Activated naive CD8-positive, alpha-beta T cell treated with anti-CD3 and anti-CD28 coated beads, Interleukin-2, amount 50 U/mL, for 24 hours (primary cell): ENCODE measurements at regions not wholly inside any gene's neighbourhood (a gene's known extent, or its start where the extent isn't known, plus 50 kb on each side); places are given as distances from the start of the nearest gene placed in this dataset.
"Not testable (repeated sequence)": the region's sequence is repeated elsewhere in the genome, so short reads cannot be mapped to it uniquely, and the experiment has no call there.

Experiments
- ATAC-seq: fragments of 150-1000 bp; cut with Tn5 transposase; one replicate; pipeline ENCODE4 v1.10.0; 2021
- DNase-seq: peaks from one replicate; pipeline ENCODE4 v3.0.0; 2021
- H3K27ac Mint-ChIP-seq: one replicate; pipeline ENCODE4 v1.8.0; 2021; ENCODE audit warnings: mild to moderate bottlenecking, mixed read lengths
- H3K27me3 Mint-ChIP-seq: one replicate; pipeline ENCODE4 v1.8.0; 2021; ENCODE audit warnings: mixed read lengths
- H3K36me3 Mint-ChIP-seq: one replicate; pipeline ENCODE4 v1.8.0; 2021; ENCODE audit warnings: low read depth, mixed read lengths
- H3K4me1 Mint-ChIP-seq: one replicate; pipeline ENCODE4 v1.8.0; 2021; ENCODE audit warnings: mixed read lengths
- H3K4me3 Mint-ChIP-seq: one replicate; pipeline ENCODE4 v1.8.0; 2021; ENCODE audit warnings: mild to moderate bottlenecking, moderate library complexity, mixed read lengths
- H3K9me3 Mint-ChIP-seq: one replicate; pipeline ENCODE4 v1.8.0; 2021; ENCODE audit warnings: mixed read lengths

GRCh38 chr3:127072221-127072771 is 89.4 kb downstream of the PLXNA1 start:
- DNase-seq (no peak), ATAC-seq (no peak)
- no peak overlapping the region for H3K4me3 Mint-ChIP-seq
- no peaks in the 10 kb centered on the region for H3K36me3 Mint-ChIP-seq
- no peak overlapping the region for H3K27ac Mint-ChIP-seq
- no peaks in the 10 kb centered on the region for H3K9me3 Mint-ChIP-seq
- H3K4me1 Mint-ChIP-seq, result no peaks in the 10 kb centered on the region
- H3K27me3 Mint-ChIP-seq, result peaks cover 3% of the 10 kb centered on the region

- no peak overlapping the region for H3K4me3 Mint-ChIP-seq
- no peak overlapping the region for H3K27ac Mint-ChIP-seq
- H3K4me1 Mint-ChIP-seq, result no peaks in the 10 kb centered on the region
- ATAC-seq (no peak), DNase-seq (no peak)
- H3K9me3 Mint-ChIP-seq, result no peaks in the 10 kb centered on the region
- peaks cover 3% of the 10 kb centered on the region for H3K27me3 Mint-ChIP-seq
- H3K36me3 Mint-ChIP-seq, result no peaks in the 10 kb centered on the region
Observed at GRCh38 chr3:127072971-127073783, 90.3 kb downstream of the PLXNA1 start.

- no peak overlapping the region for H3K27ac Mint-ChIP-seq
Observed at GRCh38 chr3:127073941-127074820, 91.3 kb downstream of the PLXNA1 start.

GRCh38 chr3:127074900-127075360 is 92.0 kb downstream of the PLXNA1 start:
- Mint-ChIP-seq H3K27ac (no peak overlapping the region), H3K9me3 (no peaks in the 10 kb centered on the region), H3K27me3 (no peaks in the 10 kb centered on the region), H3K4me1 (no peaks in the 10 kb centered on the region), H3K4me3 (no peak overlapping the region), H3K36me3 (no peaks in the 10 kb centered on the region)
- ATAC-seq, result peak; percentile 10
- no peak for DNase-seq

More at GRCh38 chr3:127073941-127074820, 91.3 kb downstream of the PLXNA1 start:
- Mint-ChIP-seq H3K36me3 (no peaks in the 10 kb centered on the region), H3K4me1 (no peaks in the 10 kb centered on the region), H3K9me3 (no peaks in the 10 kb centered on the region), H3K4me3 (no peak overlapping the region), H3K27me3 (peaks cover 3% of the 10 kb centered on the region)
- no peak for DNase-seq
- ATAC-seq, result no peak

GRCh38 chr3:127076166-127076992 is 93.5 kb downstream of the PLXNA1 start:
- ATAC-seq, DNase-seq, H3K27me3 Mint-ChIP-seq, H3K27ac Mint-ChIP-seq, H3K36me3 Mint-ChIP-seq, H3K9me3 Mint-ChIP-seq, H3K4me3 Mint-ChIP-seq, H3K4me1 Mint-ChIP-seq: not testable (repeated sequence)

- Mint-ChIP-seq H3K27ac (no peak overlapping the region), H3K36me3 (no peaks in the 10 kb centered on the region), H3K4me3 (no peak overlapping the region), H3K4me1 (no peaks in the 10 kb centered on the region), H3K27me3 (no peaks in the 10 kb centered on the region), H3K9me3 (no peaks in the 10 kb centered on the region)
- ATAC-seq (no peak), DNase-seq (no peak)
Observed at GRCh38 chr3:127077068-127077467, 94.2 kb downstream of the PLXNA1 start.

GRCh38 chr3:127077505-127078064 is 94.7 kb downstream of the PLXNA1 start:
- ATAC-seq (no peak), DNase-seq (no peak)
- no peak overlapping the region for H3K27ac Mint-ChIP-seq
- H3K4me1 Mint-ChIP-seq, result no peaks in the 10 kb centered on the region
- H3K27me3 Mint-ChIP-seq, result no peaks in the 10 kb centered on the region
- H3K9me3 Mint-ChIP-seq, result no peaks in the 10 kb centered on the region
- no peaks in the 10 kb centered on the region for H3K36me3 Mint-ChIP-seq
- no peak overlapping the region for H3K4me3 Mint-ChIP-seq

GRCh38 chr3:127078626-127079025 is 95.7 kb downstream of the PLXNA1 start:
- Mint-ChIP-seq H3K4me1 (no peaks in the 10 kb centered on the region), H3K27me3 (no peaks in the 10 kb centered on the region), H3K4me3 (no peak overlapping the region), H3K9me3 (no peaks in the 10 kb centered on the region), H3K27ac (no peak overlapping the region), H3K36me3 (no peaks in the 10 kb centered on the region)
- DNase-seq (no peak), ATAC-seq (no peak)

GRCh38 chr3:127079211-127079610 is 96.3 kb downstream of the PLXNA1 start:
- Mint-ChIP-seq H3K27me3 (no peaks in the 10 kb centered on the region), H3K4me3 (no peak overlapping the region), H3K27ac (no peak overlapping the region), H3K36me3 (no peaks in the 10 kb centered on the region), H3K4me1 (no peaks in the 10 kb centered on the region), H3K9me3 (no peaks in the 10 kb centered on the region)
- no peak for DNase-seq
- ATAC-seq, result no peak

GRCh38 chr3:127081001-127081720 is 98.2 kb downstream of the PLXNA1 start:
- no peaks in the 10 kb centered on the region for H3K36me3 Mint-ChIP-seq
- DNase-seq, result no peak
- H3K27me3 Mint-ChIP-seq, result no peaks in the 10 kb centered on the region
- no peak overlapping the region for H3K4me3 Mint-ChIP-seq
- H3K27ac Mint-ChIP-seq, result no peak overlapping the region
- H3K4me1 Mint-ChIP-seq, result no peaks in the 10 kb centered on the region
- H3K9me3 Mint-ChIP-seq, result no peaks in the 10 kb centered on the region
- ATAC-seq, result no peak

- Mint-ChIP-seq H3K4me1 (no peaks in the 10 kb centered on the region), H3K27ac (no peak overlapping the region), H3K27me3 (peaks cover 2% of the 10 kb centered on the region), H3K4me3 (no peak overlapping the region), H3K36me3 (no peaks in the 10 kb centered on the region), H3K9me3 (no peaks in the 10 kb centered on the region)
- ATAC-seq (no peak), DNase-seq (no peak)
Observed at GRCh38 chr3:127082066-127082465, 99.2 kb downstream of the PLXNA1 start.

GRCh38 chr3:127083778-127084397 is 101.0 kb downstream of the PLXNA1 start:
- H3K9me3 Mint-ChIP-seq, result no peaks in the 10 kb centered on the region
- H3K27me3 Mint-ChIP-seq, result peaks cover 3% of the 10 kb centered on the region
- no peaks in the 10 kb centered on the region for H3K4me1 Mint-ChIP-seq
- H3K27ac Mint-ChIP-seq, result no peak overlapping the region
- DNase-seq, result no peak
- no peak for ATAC-seq
- H3K36me3 Mint-ChIP-seq, result no peaks in the 10 kb centered on the region
- H3K4me3 Mint-ChIP-seq, result no peak overlapping the region

- Mint-ChIP-seq H3K27ac (no peak overlapping the region), H3K4me1 (no peaks in the 10 kb centered on the region), H3K9me3 (no peaks in the 10 kb centered on the region), H3K27me3 (peaks cover 3% of the 10 kb centered on the region), H3K4me3 (no peak overlapping the region), H3K36me3 (no peaks in the 10 kb centered on the region)
- no peak for ATAC-seq
- DNase-seq, result no peak
Observed at GRCh38 chr3:127084401-127084990, 101.6 kb downstream of the PLXNA1 start.
